Tibial artery (tissue), 4 donors: ENCODE measurements at regions not wholly inside any gene's neighbourhood (a gene's known extent, or its start where the extent isn't known, plus 50 kb on each side); places are given as distances from the start of the nearest gene placed in this dataset.
"Not testable (repeated sequence)": the region's sequence is repeated elsewhere in the genome, so short reads cannot be mapped to it uniquely, and the experiment has no call there.

ENCODE experiments used
- DNase-seq, 2 donors: peaks; one replicate each; pipeline ENCODE4 v3.0.0-alpha.2; 2019
- H3K27ac ChIP-seq, 2 donors: fragments of 200-600 bp; sonication (generic) in 1 of 2; 1 replicate in 1 of 2; 2 replicates in 1 of 2; pipeline ENCODE4 v1.5.1; 2018 to 2019; ENCODE audit warnings: mild to moderate bottlenecking in 1 of 2
- H3K27me3 ChIP-seq, 2 donors: fragments of 200-600 bp; sonication (generic) in 1 of 2; one replicate each; pipeline versions ENCODE4 v1.5.1 to v1.6.0; 2016 to 2019
- H3K36me3 ChIP-seq, 3 donors: fragments of 200-600 bp; sonication (generic) in 2 of 3; one replicate each; pipeline ENCODE4 v1.5.1; 2016 to 2019; ENCODE audit warnings: mild to moderate bottlenecking in 2 of 3
- H3K4me1 ChIP-seq, 4 donors: fragments of 200-600 bp; sonication (generic) in 2 of 4; 1 replicate in 3 of 4; 2 replicates in 1 of 4; pipeline ENCODE4 v1.5.1; 2016 to 2019
- H3K4me3 ChIP-seq, 2 donors: fragments of 200-600 bp; sonication (generic) in 1 of 2; 1 replicate in 1 of 2; 2 replicates in 1 of 2; pipeline ENCODE4 v1.5.1; 2018 to 2019; ENCODE audit warnings: mild to moderate bottlenecking in 2 of 2
- H3K9me3 ChIP-seq, 3 donors: fragments of 200-600 bp; sonication (generic) in 1 of 3; one replicate each; pipeline ENCODE4 v1.5.1; 2016 to 2019
- intact Hi-C: fragments of 100-400 bp; cut with DNase I; formaldehyde crosslinking; loops from one replicate; pipeline ENCODE4 v1.15.0; 2023; ENCODE audit warnings: low total_unique reads
- TF ChIP-seq, protein P1 (sequence below), 2 experiments: fragments of 200-600 bp in 1 of 2; fragments of 450-650 bp in 1 of 2; IDR thresholded peaks; one replicate each; pipeline ENCODE4 v1.5.1; 2017 to 2019; ENCODE audit warnings: antibody characterized with exemption in 2 of 2, mild to moderate bottlenecking in 1 of 2, moderate library complexity in 1 of 2

- H3K4me1 ChIP-seq, result no peaks in the 10 kb centered on the region
- no peaks in the 10 kb centered on the region for H3K27me3 ChIP-seq
- no peak for DNase-seq
- TF ChIP-seq, protein P1, sequence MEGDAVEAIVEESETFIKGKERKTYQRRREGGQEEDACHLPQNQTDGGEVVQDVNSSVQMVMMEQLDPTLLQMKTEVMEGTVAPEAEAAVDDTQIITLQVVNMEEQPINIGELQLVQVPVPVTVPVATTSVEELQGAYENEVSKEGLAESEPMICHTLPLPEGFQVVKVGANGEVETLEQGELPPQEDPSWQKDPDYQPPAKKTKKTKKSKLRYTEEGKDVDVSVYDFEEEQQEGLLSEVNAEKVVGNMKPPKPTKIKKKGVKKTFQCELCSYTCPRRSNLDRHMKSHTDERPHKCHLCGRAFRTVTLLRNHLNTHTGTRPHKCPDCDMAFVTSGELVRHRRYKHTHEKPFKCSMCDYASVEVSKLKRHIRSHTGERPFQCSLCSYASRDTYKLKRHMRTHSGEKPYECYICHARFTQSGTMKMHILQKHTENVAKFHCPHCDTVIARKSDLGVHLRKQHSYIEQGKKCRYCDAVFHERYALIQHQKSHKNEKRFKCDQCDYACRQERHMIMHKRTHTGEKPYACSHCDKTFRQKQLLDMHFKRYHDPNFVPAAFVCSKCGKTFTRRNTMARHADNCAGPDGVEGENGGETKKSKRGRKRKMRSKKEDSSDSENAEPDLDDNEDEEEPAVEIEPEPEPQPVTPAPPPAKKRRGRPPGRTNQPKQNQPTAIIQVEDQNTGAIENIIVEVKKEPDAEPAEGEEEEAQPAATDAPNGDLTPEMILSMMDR (IDR thresholded peaks at IDR 0.05), result no peak
- no peak overlapping the region for H3K4me3 ChIP-seq
- no peak overlapping the region for H3K27ac ChIP-seq
- H3K9me3 ChIP-seq, result no peaks in the 10 kb centered on the region
- intact Hi-C loops, result no loop called here
- no peaks in the 10 kb centered on the region for H3K36me3 ChIP-seq
Observed at GRCh38 chr21:30033441-30033840, 93.6 kb upstream of the GRIK1 start.

DNA sequence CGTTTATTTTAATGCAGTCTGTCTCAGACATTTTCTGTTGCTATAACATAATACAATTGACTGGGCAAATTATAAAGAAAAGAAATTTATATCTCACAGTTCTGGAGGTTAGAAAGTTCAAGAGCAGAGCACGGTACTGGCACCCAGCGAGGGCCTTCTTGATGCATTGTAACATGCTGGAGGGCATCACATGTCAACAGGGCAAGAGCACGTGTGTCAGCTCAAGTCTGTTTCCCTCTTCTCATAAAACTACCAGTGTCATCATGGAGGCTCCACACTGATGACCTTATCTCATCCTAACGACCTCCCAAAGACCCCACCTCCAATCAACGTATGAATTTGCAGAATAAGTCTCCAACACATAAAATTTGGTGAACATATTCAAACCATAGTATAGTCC, 90.6 kb upstream of the GRIK1 start:
- H3K27ac ChIP-seq, result no peak overlapping the region
- H3K4me1 ChIP-seq, result no peaks in the 10 kb centered on the region
- intact Hi-C loops, result no loop called here
- H3K27me3 ChIP-seq, result no peaks in the 10 kb centered on the region
- DNase-seq, result no peak
- no peak overlapping the region for H3K4me3 ChIP-seq
- H3K9me3 ChIP-seq, result no peaks in the 10 kb centered on the region
- TF ChIP-seq, protein P1 (IDR thresholded peaks at IDR 0.05), result no peak
- no peaks in the 10 kb centered on the region for H3K36me3 ChIP-seq

GRCh38 chr21:30028537-30028936, 88.7 kb upstream of the GRIK1 start:
- no peaks in the 10 kb centered on the region for H3K4me1 ChIP-seq
- no peak overlapping the region for H3K27ac ChIP-seq
- no peak overlapping the region for H3K4me3 ChIP-seq
- no peak for DNase-seq
- H3K27me3 ChIP-seq, result no peaks in the 10 kb centered on the region
- TF ChIP-seq, protein P1 (IDR thresholded peaks at IDR 0.05), result no peak
- H3K9me3 ChIP-seq, result no peaks in the 10 kb centered on the region
- H3K36me3 ChIP-seq, result no peaks in the 10 kb centered on the region
- intact Hi-C loops, result no loop called here

- Histone ChIP-seq H3K36me3 (no peaks in the 10 kb centered on the region), H3K4me1 (no peaks in the 10 kb centered on the region), H3K27ac (no peak overlapping the region), H3K9me3 (no peaks in the 10 kb centered on the region), H3K27me3 (no peaks in the 10 kb centered on the region), H3K4me3 (no peak overlapping the region)
- TF ChIP-seq, protein P1 (IDR thresholded peaks at IDR 0.05), result no peak
- DNase-seq, result no peak
- intact Hi-C loops, result no loop called here
Observed at GRCh38 chr21:30027986-30028385, 88.2 kb upstream of the GRIK1 start.

- H3K9me3 ChIP-seq, H3K27ac ChIP-seq, H3K4me3 ChIP-seq, H3K36me3 ChIP-seq, DNase-seq, H3K4me1 ChIP-seq, H3K27me3 ChIP-seq, intact Hi-C loops: not testable (repeated sequence)
Observed at GRCh38 chr21:30023056-30023455, 83.3 kb upstream of the GRIK1 start.

DNA sequence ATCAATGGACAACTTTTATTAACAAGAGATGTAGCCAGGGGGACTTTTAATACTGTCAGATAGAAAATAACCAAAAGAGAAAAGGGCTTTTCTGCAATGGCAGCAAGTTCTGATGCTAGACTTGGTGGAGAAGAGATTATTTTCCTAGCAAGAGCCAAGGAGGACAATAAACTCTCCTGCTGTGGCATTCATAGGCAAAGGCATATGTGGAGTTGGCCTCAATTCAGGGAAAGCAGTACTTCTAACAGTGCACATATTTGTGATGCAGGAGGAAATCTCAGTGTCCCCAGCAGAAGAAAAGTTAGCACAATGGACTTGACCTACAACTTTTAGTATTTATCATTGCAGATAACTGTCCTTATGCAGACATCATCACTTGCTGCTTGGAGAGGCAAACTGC, 75.1 kb upstream of the GRIK1 start:
- Histone ChIP-seq H3K27ac (no peak overlapping the region), H3K27me3 (no peaks in the 10 kb centered on the region), H3K4me1 (no peaks in the 10 kb centered on the region), H3K4me3 (no peak overlapping the region), H3K36me3 (no peaks in the 10 kb centered on the region), H3K9me3 (no peaks in the 10 kb centered on the region)
- DNase-seq, result no peak
- TF ChIP-seq, protein P1 (IDR thresholded peaks at IDR 0.05), result no peak
- intact Hi-C loops, result no loop called here
